HCT116 (cell line): ENCODE measurements at regions not wholly inside any gene's neighbourhood (a gene's known extent, or its start where the extent isn't known, plus 50 kb on each side); places are given as distances from the start of the nearest gene placed in this dataset.

Experiments used
- ATAC-seq: fragments of 200-7000 bp; cut with Tn5 transposase; 2 replicates; pipeline ENCODE4 v1.9.1; 2020; ENCODE audit warnings: mild to moderate bottlenecking, moderate library complexity
- BruUV-seq: library from RNA; stranded (reverse); fragments of 400-500 nt; replicated peaks from 2 replicates; lab custom pipeline; 2021; lab: Mats Ljungman, UMichigan
- CTCF ChIA-PET: fragments of 300-600 bp; sonication (Branson Sonifier 250); formaldehyde crosslinking; loops from one replicate; lab custom pipeline; 2021; ENCODE audit warnings: antibody characterized with exemption; lab: Charles Lee
- POLR2A ChIA-PET: fragments of 300-600, 350-600 bp; sonication (Branson Sonifier 250); formaldehyde crosslinking; loops from one replicate; lab custom pipeline; 2021; ENCODE audit warnings: antibody characterized with exemption; lab: Charles Lee
- RAD21 ChIA-PET, 2 experiments: fragments of 300-600 bp; sonication (Branson Sonifier 250); formaldehyde crosslinking; loops; one replicate each; lab custom pipeline; 2023; ENCODE audit warnings: low total read pairs in 2 of 2; ENCODE audit not compliant: uncharacterized antibody in 2 of 2, unreplicated experiment in 2 of 2, low non-redundant PET in 1 of 2; lab: Charles Lee
- DNase-seq: peaks from one replicate; pipeline ENCODE4 v3.0.0-alpha.2; 2010; ENCODE audit warnings: low read depth, low spot score
- H2AFZ ChIP-seq: fragments of 200-600 bp; shearing (Covaris generic), sonication (generic); 2 replicates; pipeline ENCODE4 v1.6.1; 2017; ENCODE audit warnings: low read depth, mixed run types, mixed read lengths, antibody characterized with exemption, low read length; ENCODE audit not compliant: poor library complexity, severe bottlenecking
- H3K27ac ChIP-seq: 2 replicates; pipeline ENCODE4 v1.5.1; 2012; ENCODE audit warnings: low read depth, low read length
- H3K27me3 ChIP-seq: fragments of 200-600 bp; sonication (generic); 2 replicates; pipeline ENCODE4 v1.6.1; 2016; ENCODE audit warnings: mixed run types, low read length, mixed read lengths; ENCODE audit not compliant: insufficient read depth
- H3K36me3 ChIP-seq, 2 experiments: fragments of 200-500 bp in 1 of 2; fragments of 200-600 bp in 1 of 2; sonication (Bioruptor generic) in 1 of 2; sonication (generic) in 1 of 2; 2 replicates each; pipeline versions ENCODE4 v1.5.1 to v1.6.1; 2014 to 2016; ENCODE audit warnings: low read length in 2 of 2, inconsistent platforms in 1 of 2, mixed read lengths in 1 of 2, mixed run types in 1 of 2; ENCODE audit not compliant: insufficient read depth in 2 of 2, control insufficient read depth in 1 of 2
- H3K4me1 ChIP-seq, 2 experiments: fragments of 200-600 bp in 1 of 2; sonication (generic) in 1 of 2; 2 replicates each; pipeline versions ENCODE4 v1.5.1 to v1.6.1; 2012 to 2017; ENCODE audit warnings: low read length in 2 of 2, inconsistent platforms in 1 of 2, mild to moderate bottlenecking in 1 of 2, mixed read lengths in 1 of 2, mixed run types in 1 of 2, moderate library complexity in 1 of 2; ENCODE audit not compliant: insufficient read depth in 2 of 2, control insufficient read depth in 1 of 2
- H3K4me2 ChIP-seq: fragments of 200-600 bp; sonication (generic); 2 replicates; pipeline ENCODE4 v1.6.1; 2017; ENCODE audit warnings: mixed run types, low read length, mixed read lengths
- H3K4me3 ChIP-seq, 2 experiments: fragments of 200-600 bp in 1 of 2; sonication (generic) in 1 of 2; replicated peaks in 1 of 2; 2 replicates each; pipeline ENCODE4 v1.5.1; 2011 to 2016; ENCODE audit warnings: low read length in 2 of 2, control low read depth in 1 of 2, low read depth in 1 of 2, mild to moderate bottlenecking in 1 of 2, mixed read lengths in 1 of 2, mixed run types in 1 of 2
- H3K79me2 ChIP-seq: fragments of 200-600 bp; sonication (generic); 2 replicates; pipeline ENCODE4 v1.6.1; 2017; ENCODE audit warnings: mild to moderate bottlenecking, mixed run types, low read length, moderate library complexity, mixed read lengths; ENCODE audit not compliant: insufficient read depth
- H3K9ac ChIP-seq: fragments of 200-600 bp; sonication (generic); 2 replicates; pipeline ENCODE4 v1.6.1; 2016; ENCODE audit warnings: low read length, mixed read lengths
- H3K9me2 ChIP-seq: fragments of 200-600 bp; sonication (generic), shearing (Covaris generic); 2 replicates; pipeline ENCODE4 v1.6.1; 2017; ENCODE audit warnings: mixed run types, mild to moderate bottlenecking, moderate library complexity; ENCODE audit not compliant: insufficient read depth
- H3K9me3 ChIP-seq, 2 experiments: fragments of 200-500 bp in 1 of 2; fragments of 200-600 bp in 1 of 2; sonication (Bioruptor generic) in 1 of 2; sonication (generic) in 1 of 2; 2 replicates each; pipeline ENCODE4 v1.6.1; 2014 to 2017; ENCODE audit warnings: low read length in 2 of 2, mixed read lengths in 2 of 2, inconsistent platforms in 1 of 2, low read depth in 1 of 2, mild to moderate bottlenecking in 1 of 2, mixed run types in 1 of 2, moderate library complexity in 1 of 2; ENCODE audit not compliant: control insufficient read depth in 1 of 2, insufficient read depth in 1 of 2
- H4K20me1 ChIP-seq: fragments of 200-600 bp; sonication (generic), shearing (Covaris generic); 2 replicates; pipeline ENCODE4 v1.6.1; 2017; ENCODE audit warnings: mixed run types, mild to moderate bottlenecking, moderate library complexity; ENCODE audit not compliant: insufficient read depth
- ATF3 ChIP-seq: IDR thresholded peaks from 2 replicates; pipeline ENCODE4 v1.6.1; 2012
- CBX3 ChIP-seq: IDR thresholded peaks from 2 replicates; pipeline ENCODE4 v1.6.1; 2012; ENCODE audit warnings: low read depth
- CEBPB ChIP-seq: IDR thresholded peaks from 2 replicates; pipeline ENCODE4 v1.6.1; 2012; ENCODE audit warnings: low read depth
- CTCF ChIP-seq, 3 experiments: fragments of 200-600 bp in 1 of 3; sonication (generic) in 1 of 3; IDR thresholded peaks in 2 of 3; conservative IDR thresholded peaks in 1 of 3; 2 replicates each; pipeline ENCODE4 v1.5.1; 2012 to 2017; ENCODE audit warnings: low read depth in 2 of 3, low read length in 2 of 3, antibody characterized with exemption in 1 of 3, borderline replicate concordance in 1 of 3, control low read depth in 1 of 3, mild to moderate bottlenecking in 1 of 3, mixed read lengths in 1 of 3, mixed run types in 1 of 3, moderate library complexity in 1 of 3; ENCODE audit not compliant: insufficient read depth in 1 of 3
- EGR1 ChIP-seq: IDR thresholded peaks from 2 replicates; pipeline ENCODE4 v1.6.1; 2012; ENCODE audit warnings: low read depth
- ELF1 ChIP-seq: IDR thresholded peaks from 2 replicates; pipeline ENCODE4 v1.6.1; 2012; ENCODE audit warnings: low read depth, borderline replicate concordance
- EZH2phosphoT487 ChIP-seq: fragments of 200-600 bp; IDR thresholded peaks from 2 replicates; pipeline ENCODE4 v1.6.1; 2018; ENCODE audit warnings: antibody characterized with exemption, borderline replicate concordance
- FOSL1 ChIP-seq: IDR thresholded peaks from 2 replicates; pipeline ENCODE4 v1.6.1; 2012; ENCODE audit warnings: low read depth
- JUND ChIP-seq: IDR thresholded peaks from 2 replicates; pipeline ENCODE4 v1.6.1; 2012
- MAX ChIP-seq: IDR thresholded peaks from 2 replicates; pipeline ENCODE4 v1.6.1; 2012
- POLR2A ChIP-seq: IDR thresholded peaks from 2 replicates; pipeline ENCODE4 v1.7.0; 2011; ENCODE audit warnings: borderline replicate concordance; ENCODE audit not compliant: insufficient read depth, insufficient read length; ENCODE audit errors: extremely low read depth
- RAD21 ChIP-seq: IDR thresholded peaks from 2 replicates; pipeline ENCODE4 v1.6.1; 2012; ENCODE audit warnings: low read depth, mild to moderate bottlenecking
- REST ChIP-seq: IDR thresholded peaks from 2 replicates; pipeline ENCODE4 v1.6.1; 2012; ENCODE audit warnings: low read depth
- SP1 ChIP-seq: IDR thresholded peaks from 2 replicates; pipeline ENCODE4 v1.6.1; 2012; ENCODE audit warnings: low read depth
- SRF ChIP-seq: IDR thresholded peaks from 2 replicates; pipeline ENCODE4 v1.6.1; 2012; ENCODE audit warnings: low read depth
- TCF7L2 ChIP-seq: IDR thresholded peaks from 2 replicates; pipeline ENCODE4 v1.7.0; 2011; ENCODE audit warnings: borderline replicate concordance, inconsistent platforms; ENCODE audit not compliant: insufficient read depth, insufficient read length; ENCODE audit errors: extremely low read depth
- YY1 ChIP-seq: IDR thresholded peaks from 2 replicates; pipeline ENCODE4 v1.6.1; 2011; ENCODE audit warnings: low read length, low read depth, moderate library complexity, mild to moderate bottlenecking; ENCODE audit not compliant: insufficient replicate concordance; ENCODE audit errors: extremely low read depth
- ZBTB33 ChIP-seq: IDR thresholded peaks from 2 replicates; pipeline ENCODE4 v1.6.1; 2011; ENCODE audit warnings: mild to moderate bottlenecking, low read length, moderate library complexity; ENCODE audit not compliant: insufficient replicate concordance; ENCODE audit errors: extremely low read depth
- ZFX ChIP-seq: fragments of 450-650 bp; IDR thresholded peaks from 2 replicates; pipeline ENCODE4 v1.6.1; 2017
- ZNF274 ChIP-seq: fragments of 200-500 bp; sonication (Bioruptor generic); IDR thresholded peaks from 2 replicates; pipeline ENCODE4 v1.6.1; 2014; ENCODE audit warnings: mild to moderate bottlenecking, low read depth, low read length, inconsistent platforms
- intact Hi-C: fragments of 100-400 bp; cut with micrococcal nuclease; formaldehyde crosslinking; loops from 2 replicates; pipeline ENCODE4 v1.10.0; 2022

- intact Hi-C loops, result no loop called here
- no peak overlapping the region for H2AFZ ChIP-seq
- ChIA-PET RAD21 (no interaction called here), POLR2A (no interaction called here), CTCF (no interaction called here)
- H4K20me1 ChIP-seq, result no peaks in the 10 kb centered on the region
- peaks cover 0 to 7% of the 10 kb centered on the region in 2 experiments; a peak in 1 of 4 replicates for H3K9me3 ChIP-seq
- no peaks in the 10 kb centered on the region for H3K27me3 ChIP-seq
- H3K27ac ChIP-seq, result no peak overlapping the region
- no TSS peak for BruUV-seq
- H3K9ac ChIP-seq, result no peak overlapping the region
- no peaks in the 10 kb centered on the region for H3K9me2 ChIP-seq
- no peaks in the 10 kb centered on the region for H3K4me1 ChIP-seq
- ATAC-seq (no peak), DNase-seq (no peak)
- H3K4me3 ChIP-seq, result no peak overlapping the region
- no peak for TF ChIP-seq EGR1
- TF ChIP-seq CBX3, result no peak
- no peak for TF ChIP-seq MAX
- TF ChIP-seq ZFX, result no peak
- TF ChIP-seq FOSL1, result no peak
- no peak for TF ChIP-seq YY1
- no peak for TF ChIP-seq ZNF274
- TF ChIP-seq TCF7L2, result no peak
- TF ChIP-seq EZH2phosphoT487, result no peak
- no peak for TF ChIP-seq ELF1
- no peak for TF ChIP-seq ATF3
- no peak for TF ChIP-seq REST
- TF ChIP-seq RAD21, result no peak
- no peak for TF ChIP-seq ZBTB33
- TF ChIP-seq JUND, result no peak
- TF ChIP-seq SP1, result no peak
- no peak for TF ChIP-seq CTCF (IDR thresholded peaks at IDR 0.05 in 2 of 3, conservative IDR thresholded peaks at IDR 0.05 in 1 of 3; ENCODE audit: borderline replicate concordance in 1 of 3, insufficient read depth in 1 of 3, low read depth in 2 of 3, low read length in 2 of 3)
- no peak for TF ChIP-seq POLR2A
- no peak for TF ChIP-seq CEBPB
- TF ChIP-seq SRF, result no peak
- H3K36me3 ChIP-seq, result no peaks in the 10 kb centered on the region
- H3K4me2 ChIP-seq, result no peak overlapping the region
- no peaks in the 10 kb centered on the region for H3K79me2 ChIP-seq
Measured at GRCh38 chr19:20307127-20307526, 140.1 kb downstream of the ZNF486 start.
